ENCODE measurements at regions not wholly inside any gene's neighbourhood (a gene's known extent, or its start where the extent isn't known, plus 50 kb on each side); places are given as distances from the start of the nearest gene placed in this dataset.
"Not testable (repeated sequence)": the region's sequence is repeated elsewhere in the genome, so short reads cannot be mapped to it uniquely, and the experiment has no call there.

- DNase-seq, result no peak
Observed at GRCh38 chr15:98330258-98330657, 318.1 kb upstream of the IGF1R start.

DNA sequence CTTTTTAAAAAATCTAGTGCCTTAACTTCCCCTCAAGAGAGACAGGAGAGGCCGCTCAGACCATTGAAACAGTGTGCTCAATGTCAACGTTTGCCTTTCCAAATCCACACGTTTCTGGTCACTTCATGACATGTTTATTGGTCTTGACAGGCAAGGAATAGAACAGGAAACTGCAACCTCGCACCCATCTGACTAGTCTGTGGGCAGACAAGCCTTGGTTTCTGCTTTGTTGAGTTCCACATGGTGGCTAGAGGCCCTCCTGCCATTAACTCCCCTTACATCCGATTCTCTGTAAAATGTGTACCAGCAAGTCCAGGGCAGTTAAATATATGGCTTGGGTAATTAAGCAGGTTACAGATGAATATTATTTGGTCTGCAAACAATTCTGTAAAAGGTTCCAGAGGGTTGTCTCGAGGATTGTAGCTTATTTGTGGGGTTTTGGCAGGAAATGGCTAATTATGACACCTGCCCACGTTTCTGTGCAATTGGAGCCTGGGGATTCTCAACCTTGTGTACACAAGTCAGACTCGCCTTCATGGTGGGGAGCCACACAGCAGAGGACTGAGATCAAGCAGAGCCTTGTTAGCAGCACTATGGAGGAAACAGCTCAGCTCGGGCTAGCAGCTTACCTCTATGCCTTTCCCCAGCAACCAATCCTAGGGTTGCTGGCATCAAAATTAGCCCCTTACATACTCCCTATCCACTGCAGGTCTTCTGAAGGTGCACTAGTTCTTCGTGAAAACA, 317.5 kb upstream of the IGF1R start:
- no peak for DNase-seq

- no peak for DNase-seq
Observed at GRCh38 chr15:98331676-98332075, 316.7 kb upstream of the IGF1R start.

DNA sequence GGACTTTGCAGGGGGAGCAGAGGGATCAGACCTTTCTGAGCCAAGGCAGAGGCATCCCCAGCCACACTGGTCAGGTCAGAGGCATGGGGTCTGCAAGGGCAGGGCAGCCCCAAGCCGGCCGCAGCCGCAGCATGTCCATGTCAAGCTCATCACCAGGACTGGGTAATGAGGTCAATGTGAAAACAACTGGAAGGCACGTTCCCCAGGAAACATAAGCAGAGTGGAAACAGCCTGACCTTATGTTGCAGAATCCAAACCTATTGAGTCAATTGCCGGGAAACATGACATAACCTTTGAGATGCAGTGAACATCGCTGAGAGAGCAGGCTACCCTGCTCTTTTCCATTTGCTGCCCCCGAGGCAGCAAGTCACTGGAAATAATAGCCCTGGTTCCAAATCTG, 315.1 kb upstream of the IGF1R start:
- no peak for DNase-seq

- DNase-seq, result no peak
Observed at GRCh38 chr15:98342911-98343310, 305.4 kb upstream of the IGF1R start.

DNA sequence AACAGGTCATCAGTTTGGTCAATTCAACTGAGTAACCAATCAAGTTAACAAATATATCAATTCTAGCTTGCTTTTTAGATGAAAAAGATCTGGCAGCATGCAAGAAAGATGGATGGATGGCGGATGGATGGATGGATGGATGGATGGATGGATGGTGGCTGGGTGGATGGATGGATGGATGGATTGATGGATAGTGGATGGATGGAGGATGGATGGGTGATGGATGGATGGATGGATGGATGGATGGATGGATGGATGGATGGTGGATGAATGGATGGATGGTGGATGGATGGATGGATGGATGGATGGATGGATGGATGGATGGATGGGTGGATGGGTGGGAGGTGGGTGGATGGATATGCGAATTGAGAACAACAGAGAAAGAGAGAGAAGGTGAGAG, 303.7 kb upstream of the IGF1R start:
- no peak for DNase-seq

GRCh38 chr15:98347001-98347400, 301.3 kb upstream of the IGF1R start:
- DNase-seq, result no peak

DNA sequence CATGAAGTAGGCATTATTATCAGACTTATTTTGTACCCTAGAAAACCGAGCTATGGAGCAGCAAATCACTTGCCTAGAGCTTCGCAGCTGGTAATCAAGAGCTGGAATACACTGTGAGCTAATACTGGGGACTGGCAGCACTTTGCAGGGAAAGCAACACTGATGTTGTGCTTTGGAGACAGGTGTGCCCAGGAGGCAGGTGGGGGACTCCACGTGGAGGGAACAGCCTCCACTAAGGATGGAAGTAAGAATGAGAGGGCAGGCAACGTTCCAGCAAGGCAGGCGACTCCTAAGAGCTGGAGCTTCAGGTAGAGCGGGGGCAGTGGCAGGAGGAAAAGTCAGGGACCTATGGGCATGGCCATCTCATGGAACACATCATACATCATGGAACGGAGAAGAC, 300.5 kb upstream of the IGF1R start:
- no peak for DNase-seq

DNA sequence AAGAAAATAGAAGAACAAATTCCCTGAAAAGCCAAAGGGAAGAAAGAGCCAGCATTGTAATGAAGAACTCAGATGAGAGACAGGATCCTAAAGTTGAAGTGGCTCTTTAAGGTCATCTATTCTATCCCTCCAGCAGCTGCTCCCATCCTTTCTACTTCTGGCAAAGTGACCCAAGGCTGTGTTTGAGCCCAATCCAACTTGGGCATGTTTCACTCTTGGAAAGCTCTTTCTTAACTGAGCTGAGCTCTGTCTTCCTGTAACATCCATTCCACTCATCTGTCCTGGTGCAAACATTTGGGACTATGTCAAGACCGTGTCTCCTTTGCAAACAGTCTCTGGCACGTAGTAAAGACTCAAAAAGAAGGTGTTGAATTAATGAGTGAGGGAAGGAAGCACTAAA, 298.1 kb upstream of the IGF1R start:
- DNase-seq, result no peak

DNA sequence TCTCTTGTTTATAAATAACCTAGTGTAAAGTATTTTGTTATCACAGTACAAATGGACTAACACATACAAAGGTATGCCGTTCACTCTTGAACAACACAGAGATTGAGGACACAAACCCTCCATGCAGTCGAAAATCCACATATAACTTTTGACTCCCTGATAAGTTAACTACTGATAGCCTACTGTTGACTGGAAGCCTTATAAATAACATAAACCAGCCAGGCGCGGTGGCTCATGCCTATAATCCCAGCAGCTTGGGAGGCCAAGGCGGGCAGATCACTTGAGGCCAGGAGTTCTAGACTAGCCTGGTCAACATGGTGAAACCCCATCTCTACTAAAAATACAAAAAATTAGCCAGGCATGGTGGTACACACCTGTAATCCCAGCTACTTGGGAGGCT, 290.1 kb upstream of the IGF1R start:
- not testable (repeated sequence) for DNase-seq

DNA sequence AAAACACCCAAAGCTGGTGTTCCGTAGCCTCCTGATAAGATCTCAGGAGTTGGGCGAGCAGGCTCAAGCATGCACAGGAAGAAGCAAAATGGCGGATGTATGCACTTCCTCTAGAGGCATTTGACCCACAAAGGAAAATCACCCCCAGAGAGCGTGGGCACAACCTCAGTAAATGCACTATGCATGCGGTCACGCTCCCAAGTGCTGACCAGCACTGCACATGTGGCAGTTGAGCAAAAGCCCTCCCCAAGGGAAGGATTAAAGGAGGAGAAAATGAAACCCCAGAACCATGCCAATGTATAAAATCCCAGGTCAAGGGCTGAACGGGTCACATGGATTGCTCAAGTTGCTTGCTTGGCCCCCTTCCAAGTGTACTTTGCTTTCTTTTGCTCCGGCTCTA, 289.4 kb upstream of the IGF1R start:
- no peak for DNase-seq

GRCh38 chr15:98363416-98363815, 284.9 kb upstream of the IGF1R start:
- DNase-seq, result no peak

- DNase-seq, result no peak
Observed at GRCh38 chr15:98363955-98364354, 284.4 kb upstream of the IGF1R start.

- no peak for DNase-seq
Observed at GRCh38 chr15:98369081-98369716, 279.1 kb upstream of the IGF1R start.

- DNase-seq, result no peak
Observed at GRCh38 chr15:98375513-98376340, 272.6 kb upstream of the IGF1R start.

GRCh38 chr15:98380721-98381120, 267.6 kb upstream of the IGF1R start:
- no peak for DNase-seq

- no peak for DNase-seq
Observed at GRCh38 chr15:98381446-98381845, 266.9 kb upstream of the IGF1R start.

DNA sequence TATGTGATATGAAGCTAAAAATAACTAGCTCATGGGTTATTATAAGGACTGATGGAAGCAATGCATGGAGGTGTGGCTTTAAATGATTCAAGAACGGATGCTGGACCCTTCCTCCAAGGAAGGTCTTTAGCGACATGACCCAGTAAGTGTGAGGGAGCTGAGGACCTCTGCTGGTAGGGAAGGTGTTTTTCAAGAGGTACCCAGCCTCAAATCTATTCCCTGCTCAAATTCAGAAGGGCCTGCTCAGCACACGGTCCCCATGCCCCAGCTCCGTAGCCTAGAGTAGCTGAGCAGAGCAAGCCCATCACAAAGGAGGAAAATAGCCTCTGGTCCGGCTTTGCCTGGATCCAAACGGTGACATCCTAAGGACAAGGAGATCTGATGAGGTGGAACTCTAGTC, 266.2 kb upstream of the IGF1R start:
- DNase-seq, result no peak

GRCh38 chr15:98383571-98383970, 264.8 kb upstream of the IGF1R start:
- no peak for DNase-seq

- no peak for DNase-seq
Observed at GRCh38 chr15:98384328-98385029, 263.9 kb upstream of the IGF1R start.

GRCh38 chr15:98385752-98386381, 262.5 kb upstream of the IGF1R start:
- DNase-seq, result no peak

DNA sequence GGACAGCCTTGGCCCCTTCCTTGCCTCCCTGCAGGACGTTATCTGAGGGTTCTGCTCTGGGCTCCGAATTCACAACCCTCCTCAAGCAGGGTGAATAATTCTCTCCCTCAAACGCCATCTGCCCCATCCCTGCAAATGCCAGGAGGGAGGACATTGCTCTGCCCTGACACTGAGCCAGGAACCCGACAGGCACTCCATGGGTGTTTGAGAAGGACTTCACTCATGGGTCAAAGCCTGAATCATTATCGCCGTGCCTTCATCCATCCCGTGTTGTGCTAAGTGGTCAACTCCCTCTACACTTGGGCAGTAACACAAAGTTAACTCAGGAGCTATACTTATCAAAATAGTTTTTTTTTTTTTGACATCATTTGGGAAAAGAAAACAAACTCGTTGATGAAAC, 261.8 kb upstream of the IGF1R start:
- no peak for DNase-seq

All from right lung (tissue), 2 donors.